WTC11 (cell line): ENCODE measurements at regions not wholly inside any gene's neighbourhood (a gene's known extent, or its start where the extent isn't known, plus 50 kb on each side); places are given as distances from the start of the nearest gene placed in this dataset.

ENCODE experiments used
- ATAC-seq: fragments of 200-7000 bp; cut with Tn5 transposase; 2 replicates; pipeline ENCODE4 v1.10.0; 2021; ENCODE audit warnings: mild to moderate bottlenecking, moderate library complexity
- CTCF ChIA-PET: fragments of 300-600 bp; sonication (Branson Sonifier 250); formaldehyde crosslinking; loops from one replicate; lab custom pipeline; 2021; ENCODE audit warnings: antibody characterized with exemption; lab: Charles Lee
- POLR2A ChIA-PET: fragments of 350-600 bp; sonication (Branson Sonifier 250); formaldehyde crosslinking; loops from one replicate; lab custom pipeline; 2021; ENCODE audit warnings: antibody characterized with exemption; lab: Charles Lee
- DNase-seq: peaks from one replicate; pipeline ENCODE4 v3.0.0; 2021; ENCODE audit warnings: low spot score
- H3K27ac Mint-ChIP-seq: 2 replicates; pipeline ENCODE4 v1.8.0; 2021; ENCODE audit warnings: mixed read lengths
- H3K27me3 Mint-ChIP-seq: 2 replicates; pipeline ENCODE4 v1.8.0; 2021; ENCODE audit warnings: low read depth, mild to moderate bottlenecking, moderate library complexity, mixed read lengths
- H3K36me3 Mint-ChIP-seq: 2 replicates; pipeline ENCODE4 v1.8.0; 2021; ENCODE audit warnings: mixed read lengths
- H3K4me1 Mint-ChIP-seq: 2 replicates; pipeline ENCODE4 v1.8.0; 2022; ENCODE audit warnings: mixed read lengths
- H3K4me3 Mint-ChIP-seq: 2 replicates; pipeline ENCODE4 v1.8.0; 2021; ENCODE audit warnings: mild to moderate bottlenecking, moderate library complexity, mixed read lengths
- H3K9me3 Mint-ChIP-seq: 2 replicates; pipeline ENCODE4 v1.8.0; 2021; ENCODE audit warnings: mixed read lengths
- ATF1 ChIP-seq: sonication (generic); formaldehyde crosslinking; IDR thresholded peaks from 2 replicates; pipeline ENCODE4 v1.8.1; 2023; ENCODE audit warnings: mild to moderate bottlenecking, moderate library complexity, missing genetic modification reagents
- CREM ChIP-seq: sonication (generic); formaldehyde crosslinking; IDR thresholded peaks from 2 replicates; pipeline ENCODE4 v1.8.1; 2022; ENCODE audit warnings: mild to moderate bottlenecking, missing genetic modification reagents, moderate library complexity
- HMGA2 ChIP-seq: fragments of 250-450 bp; sonication (Bioruptor Pico); IDR thresholded peaks from 2 replicates; pipeline ENCODE4 v1.4.0; 2021; ENCODE audit warnings: mild to moderate bottlenecking, moderate library complexity
- IRF2 ChIP-seq: sonication (generic); formaldehyde crosslinking; IDR thresholded peaks from 2 replicates; pipeline ENCODE4 v1.8.0; 2022; ENCODE audit warnings: low read depth, missing genetic modification reagents, borderline replicate concordance
- JAZF1 ChIP-seq: fragments of 250-450 bp; sonication (Bioruptor Pico); IDR thresholded peaks from 2 replicates; pipeline ENCODE4 v1.9.0; 2021; ENCODE audit warnings: moderate library complexity, mild to moderate bottlenecking, inconsistent platforms
- NFYB ChIP-seq: sonication (generic); formaldehyde crosslinking; conservative IDR thresholded peaks from 2 replicates; pipeline ENCODE4 v1.8.0; 2022; ENCODE audit warnings: low read depth, missing genetic modification reagents
- NR3C1 ChIP-seq: sonication (generic); formaldehyde crosslinking; conservative IDR thresholded peaks from 2 replicates; pipeline ENCODE4 v1.8.1; 2023; ENCODE audit warnings: low read depth, mild to moderate bottlenecking, missing genetic modification reagents
- RELA ChIP-seq: sonication (generic); formaldehyde crosslinking; IDR thresholded peaks from 2 replicates; pipeline ENCODE4 v1.8.1; 2022; ENCODE audit warnings: missing genetic modification reagents, mild to moderate bottlenecking, borderline replicate concordance
- RORB ChIP-seq: fragments of 250-450 bp; sonication (Bioruptor Pico); IDR thresholded peaks from 2 replicates; pipeline ENCODE4 v1.9.0; 2021; ENCODE audit warnings: mild to moderate bottlenecking
- SOX15 ChIP-seq: fragments of 250-450 bp; sonication (Bioruptor Pico); IDR thresholded peaks from 2 replicates; pipeline ENCODE4 v1.9.0; 2021; ENCODE audit warnings: mild to moderate bottlenecking
- TEAD1 ChIP-seq: sonication (generic); formaldehyde crosslinking; IDR thresholded peaks from 2 replicates; pipeline ENCODE4 v1.8.0; 2022; ENCODE audit warnings: mild to moderate bottlenecking, missing genetic modification reagents
- TEAD4 ChIP-seq: sonication (generic); formaldehyde crosslinking; IDR thresholded peaks from 2 replicates; pipeline ENCODE4 v1.8.0; 2022; ENCODE audit warnings: mild to moderate bottlenecking, missing genetic modification reagents
- TP53 ChIP-seq: sonication (generic); formaldehyde crosslinking; IDR thresholded peaks from 2 replicates; pipeline ENCODE4 v1.8.1; 2023; ENCODE audit warnings: mild to moderate bottlenecking, missing genetic modification reagents
- ZNF671 ChIP-seq: fragments of 250-450 bp; sonication (Bioruptor Pico); IDR thresholded peaks from 2 replicates; pipeline ENCODE4 v1.8.0; 2021; ENCODE audit warnings: mild to moderate bottlenecking
- TF ChIP-seq, protein P1 (sequence below): sonication (generic); formaldehyde crosslinking; IDR thresholded peaks from 2 replicates; pipeline ENCODE4 v1.8.0; 2022; ENCODE audit warnings: missing genetic modification reagents
- TF ChIP-seq, protein P2 (sequence below): sonication (generic); formaldehyde crosslinking; IDR thresholded peaks from 2 replicates; pipeline ENCODE4 v1.8.1; 2023; ENCODE audit warnings: mild to moderate bottlenecking, missing genetic modification reagents, moderate library complexity
- TF ChIP-seq, protein P3 (sequence below): sonication (generic); formaldehyde crosslinking; IDR thresholded peaks from 2 replicates; pipeline ENCODE4 v1.8.1; 2023; ENCODE audit warnings: mild to moderate bottlenecking, missing genetic modification reagents, borderline replicate concordance
- TF ChIP-seq, protein P4 (sequence below): fragments of 250-450 bp; sonication (Bioruptor Pico); IDR thresholded peaks from 2 replicates; pipeline ENCODE4 v1.9.0; 2021; ENCODE audit warnings: moderate library complexity, mild to moderate bottlenecking, inconsistent platforms, borderline replicate concordance
- TF ChIP-seq, protein P5 (sequence below): sonication (generic); formaldehyde crosslinking; IDR thresholded peaks from 2 replicates; pipeline ENCODE4 v1.8.1; 2023; ENCODE audit warnings: mild to moderate bottlenecking, moderate library complexity, missing genetic modification reagents

DNA sequence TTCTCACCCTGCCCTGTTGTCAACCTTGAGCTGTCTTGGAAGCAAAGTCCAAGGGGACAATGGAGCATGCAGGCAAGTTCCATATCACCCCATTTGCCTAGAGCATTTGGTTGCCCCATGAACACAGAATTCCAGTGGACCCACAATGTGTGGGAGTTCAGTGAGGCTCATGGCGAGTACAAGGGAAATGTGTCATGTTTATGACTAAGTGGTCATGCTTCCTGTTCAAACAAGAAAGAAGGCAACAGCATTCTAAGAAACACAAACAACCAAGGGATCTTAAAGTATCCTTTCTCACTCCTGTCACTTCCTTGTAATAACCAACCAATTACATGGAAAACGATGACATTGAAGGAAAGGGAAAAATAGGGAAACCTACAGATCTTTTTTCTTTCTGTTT is 513.0 kb downstream of the INHBA start (continued):
- TF ChIP-seq, protein P1, sequence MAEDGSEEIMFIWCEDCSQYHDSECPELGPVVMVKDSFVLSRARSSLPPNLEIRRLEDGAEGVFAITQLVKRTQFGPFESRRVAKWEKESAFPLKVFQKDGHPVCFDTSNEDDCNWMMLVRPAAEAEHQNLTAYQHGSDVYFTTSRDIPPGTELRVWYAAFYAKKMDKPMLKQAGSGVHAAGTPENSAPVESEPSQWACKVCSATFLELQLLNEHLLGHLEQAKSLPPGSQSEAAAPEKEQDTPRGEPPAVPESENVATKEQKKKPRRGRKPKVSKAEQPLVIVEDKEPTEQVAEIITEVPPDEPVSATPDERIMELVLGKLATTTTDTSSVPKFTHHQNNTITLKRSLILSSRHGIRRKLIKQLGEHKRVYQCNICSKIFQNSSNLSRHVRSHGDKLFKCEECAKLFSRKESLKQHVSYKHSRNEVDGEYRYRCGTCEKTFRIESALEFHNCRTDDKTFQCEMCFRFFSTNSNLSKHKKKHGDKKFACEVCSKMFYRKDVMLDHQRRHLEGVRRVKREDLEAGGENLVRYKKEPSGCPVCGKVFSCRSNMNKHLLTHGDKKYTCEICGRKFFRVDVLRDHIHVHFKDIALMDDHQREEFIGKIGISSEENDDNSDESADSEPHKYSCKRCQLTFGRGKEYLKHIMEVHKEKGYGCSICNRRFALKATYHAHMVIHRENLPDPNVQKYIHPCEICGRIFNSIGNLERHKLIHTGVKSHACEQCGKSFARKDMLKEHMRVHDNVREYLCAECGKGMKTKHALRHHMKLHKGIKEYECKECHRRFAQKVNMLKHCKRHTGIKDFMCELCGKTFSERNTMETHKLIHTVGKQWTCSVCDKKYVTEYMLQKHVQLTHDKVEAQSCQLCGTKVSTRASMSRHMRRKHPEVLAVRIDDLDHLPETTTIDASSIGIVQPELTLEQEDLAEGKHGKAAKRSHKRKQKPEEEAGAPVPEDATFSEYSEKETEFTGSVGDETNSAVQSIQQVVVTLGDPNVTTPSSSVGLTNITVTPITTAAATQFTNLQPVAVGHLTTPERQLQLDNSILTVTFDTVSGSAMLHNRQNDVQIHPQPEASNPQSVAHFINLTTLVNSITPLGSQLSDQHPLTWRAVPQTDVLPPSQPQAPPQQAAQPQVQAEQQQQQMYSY (CRISPR knock-in tag), result no peak

DNA sequence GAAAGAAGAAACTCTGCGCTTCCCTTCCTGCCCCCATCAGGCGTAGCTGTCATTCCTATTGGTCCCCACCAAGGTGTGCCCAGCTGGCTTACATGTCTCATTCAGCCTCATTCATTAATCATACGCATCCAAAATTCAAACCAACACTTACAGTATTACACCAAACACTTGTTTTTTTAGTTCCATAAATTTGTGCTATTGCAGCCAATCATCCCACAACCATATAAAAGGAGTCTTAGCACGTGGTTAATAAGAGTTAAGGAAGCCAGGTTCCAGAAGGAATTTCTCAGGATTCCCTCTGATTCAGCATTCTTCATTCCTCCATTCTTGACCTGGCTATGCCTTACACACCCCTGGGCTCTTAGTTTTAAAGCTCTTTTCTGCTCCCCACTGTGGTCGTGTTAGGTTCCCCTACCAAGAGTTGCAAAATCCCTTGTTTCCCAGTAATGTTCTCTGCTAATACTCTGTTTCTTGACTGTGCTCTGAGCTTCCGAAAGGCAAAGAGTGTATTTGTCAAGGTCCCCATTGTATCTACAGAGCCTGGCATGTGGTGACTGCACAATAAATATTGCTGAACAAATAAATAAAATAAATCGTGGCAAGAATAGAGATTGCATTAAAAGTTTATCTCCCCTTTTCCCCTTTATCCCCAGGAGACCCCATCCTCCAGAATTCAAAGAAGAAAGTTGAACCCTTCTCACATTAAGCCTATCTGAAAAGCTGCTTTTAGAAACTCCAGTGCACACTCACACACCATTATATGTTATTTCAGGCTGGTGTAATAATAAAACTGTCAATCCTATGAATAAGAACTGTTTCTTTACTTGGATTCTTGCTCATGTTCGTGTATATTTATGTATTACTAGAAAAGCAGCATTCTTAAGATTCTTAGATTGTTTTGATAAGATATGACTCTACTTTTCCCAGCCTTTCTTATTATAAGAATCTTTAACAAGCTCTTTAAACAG is 514.4 kb downstream of the INHBA start:
- Mint-ChIP-seq H3K4me3 (no peak overlapping the region), H3K9me3 (no peaks in the 10 kb centered on the region), H3K27ac (no peak overlapping the region), H3K4me1 (peaks cover 12% of the 10 kb centered on the region), H3K36me3 (no peaks in the 10 kb centered on the region), H3K27me3 (no peaks in the 10 kb centered on the region)
- TF ChIP-seq, protein P2, sequence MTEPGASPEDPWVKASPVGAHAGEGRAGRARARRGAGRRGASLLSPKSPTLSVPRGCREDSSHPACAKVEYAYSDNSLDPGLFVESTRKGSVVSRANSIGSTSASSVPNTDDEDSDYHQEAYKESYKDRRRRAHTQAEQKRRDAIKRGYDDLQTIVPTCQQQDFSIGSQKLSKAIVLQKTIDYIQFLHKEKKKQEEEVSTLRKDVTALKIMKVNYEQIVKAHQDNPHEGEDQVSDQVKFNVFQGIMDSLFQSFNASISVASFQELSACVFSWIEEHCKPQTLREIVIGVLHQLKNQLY, result no peak
- TF ChIP-seq TP53 (CRISPR knock-in tag) (no peak), NR3C1 (CRISPR knock-in tag) (no peak), RORB (CRISPR knock-in tag) (no peak), TEAD1 (CRISPR knock-in tag) (no peak), NFYB (CRISPR knock-in tag) (no peak), ZNF671 (no peak)
- DNase-seq, result no peak
- POLR2A ChIA-PET, result no interaction called here
- ATAC-seq, result peak; percentile 38; the same call in 1 of the 2 replicates
- CTCF ChIA-PET, result no interaction called here

DNA sequence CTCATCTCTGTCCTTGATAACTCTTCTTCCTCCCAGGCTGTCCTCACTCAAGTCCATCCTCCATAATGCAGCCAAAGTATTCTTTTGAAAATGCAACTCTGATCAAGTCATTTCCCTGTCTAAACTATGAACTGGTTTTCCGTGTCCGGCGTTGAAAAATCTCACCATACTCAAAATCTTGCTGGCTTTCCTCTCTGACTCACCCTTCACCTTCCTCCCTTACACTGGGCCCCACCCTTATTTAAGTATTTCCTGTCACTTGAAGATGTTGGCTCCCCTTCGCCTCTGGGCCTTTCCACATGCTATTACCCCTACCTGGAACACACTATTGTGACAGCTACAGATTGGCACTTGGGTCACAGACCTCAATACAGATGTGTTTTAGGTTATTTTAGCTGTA is 515.6 kb downstream of the INHBA start:
- no peak overlapping the region for H3K4me3 Mint-ChIP-seq
- no peak overlapping the region for H3K27ac Mint-ChIP-seq
- TF ChIP-seq, protein P3, sequence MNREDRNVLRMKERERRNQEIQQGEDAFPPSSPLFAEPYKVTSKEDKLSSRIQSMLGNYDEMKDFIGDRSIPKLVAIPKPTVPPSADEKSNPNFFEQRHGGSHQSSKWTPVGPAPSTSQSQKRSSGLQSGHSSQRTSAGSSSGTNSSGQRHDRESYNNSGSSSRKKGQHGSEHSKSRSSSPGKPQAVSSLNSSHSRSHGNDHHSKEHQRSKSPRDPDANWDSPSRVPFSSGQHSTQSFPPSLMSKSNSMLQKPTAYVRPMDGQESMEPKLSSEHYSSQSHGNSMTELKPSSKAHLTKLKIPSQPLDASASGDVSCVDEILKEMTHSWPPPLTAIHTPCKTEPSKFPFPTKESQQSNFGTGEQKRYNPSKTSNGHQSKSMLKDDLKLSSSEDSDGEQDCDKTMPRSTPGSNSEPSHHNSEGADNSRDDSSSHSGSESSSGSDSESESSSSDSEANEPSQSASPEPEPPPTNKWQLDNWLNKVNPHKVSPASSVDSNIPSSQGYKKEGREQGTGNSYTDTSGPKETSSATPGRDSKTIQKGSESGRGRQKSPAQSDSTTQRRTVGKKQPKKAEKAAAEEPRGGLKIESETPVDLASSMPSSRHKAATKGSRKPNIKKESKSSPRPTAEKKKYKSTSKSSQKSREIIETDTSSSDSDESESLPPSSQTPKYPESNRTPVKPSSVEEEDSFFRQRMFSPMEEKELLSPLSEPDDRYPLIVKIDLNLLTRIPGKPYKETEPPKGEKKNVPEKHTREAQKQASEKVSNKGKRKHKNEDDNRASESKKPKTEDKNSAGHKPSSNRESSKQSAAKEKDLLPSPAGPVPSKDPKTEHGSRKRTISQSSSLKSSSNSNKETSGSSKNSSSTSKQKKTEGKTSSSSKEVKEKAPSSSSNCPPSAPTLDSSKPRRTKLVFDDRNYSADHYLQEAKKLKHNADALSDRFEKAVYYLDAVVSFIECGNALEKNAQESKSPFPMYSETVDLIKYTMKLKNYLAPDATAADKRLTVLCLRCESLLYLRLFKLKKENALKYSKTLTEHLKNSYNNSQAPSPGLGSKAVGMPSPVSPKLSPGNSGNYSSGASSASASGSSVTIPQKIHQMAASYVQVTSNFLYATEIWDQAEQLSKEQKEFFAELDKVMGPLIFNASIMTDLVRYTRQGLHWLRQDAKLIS (CRISPR knock-in tag), result no peak
- TF ChIP-seq TEAD4 (CRISPR knock-in tag) (no peak), JAZF1 (CRISPR knock-in tag) (no peak), SOX15 (CRISPR knock-in tag) (no peak), TEAD1 (CRISPR knock-in tag) (no peak), ATF1 (CRISPR knock-in tag) (no peak), ZNF671 (no peak), CREM (no peak), RELA (CRISPR knock-in tag) (no peak), HMGA2 (CRISPR knock-in tag) (no peak), TP53 (CRISPR knock-in tag) (no peak), IRF2 (CRISPR knock-in tag) (no peak)
- TF ChIP-seq, protein P4, sequence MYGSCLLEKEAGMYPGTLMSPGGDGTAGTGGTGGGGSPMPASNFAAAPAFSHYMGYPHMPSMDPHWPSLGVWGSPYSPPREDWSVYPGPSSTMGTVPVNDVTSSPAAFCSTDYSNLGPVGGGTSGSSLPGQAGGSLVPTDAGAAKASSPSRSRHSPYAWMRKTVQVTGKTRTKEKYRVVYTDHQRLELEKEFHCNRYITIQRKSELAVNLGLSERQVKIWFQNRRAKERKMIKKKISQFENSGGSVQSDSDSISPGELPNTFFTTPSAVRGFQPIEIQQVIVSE (CRISPR knock-in tag), result no peak
- TF ChIP-seq, protein P5, sequence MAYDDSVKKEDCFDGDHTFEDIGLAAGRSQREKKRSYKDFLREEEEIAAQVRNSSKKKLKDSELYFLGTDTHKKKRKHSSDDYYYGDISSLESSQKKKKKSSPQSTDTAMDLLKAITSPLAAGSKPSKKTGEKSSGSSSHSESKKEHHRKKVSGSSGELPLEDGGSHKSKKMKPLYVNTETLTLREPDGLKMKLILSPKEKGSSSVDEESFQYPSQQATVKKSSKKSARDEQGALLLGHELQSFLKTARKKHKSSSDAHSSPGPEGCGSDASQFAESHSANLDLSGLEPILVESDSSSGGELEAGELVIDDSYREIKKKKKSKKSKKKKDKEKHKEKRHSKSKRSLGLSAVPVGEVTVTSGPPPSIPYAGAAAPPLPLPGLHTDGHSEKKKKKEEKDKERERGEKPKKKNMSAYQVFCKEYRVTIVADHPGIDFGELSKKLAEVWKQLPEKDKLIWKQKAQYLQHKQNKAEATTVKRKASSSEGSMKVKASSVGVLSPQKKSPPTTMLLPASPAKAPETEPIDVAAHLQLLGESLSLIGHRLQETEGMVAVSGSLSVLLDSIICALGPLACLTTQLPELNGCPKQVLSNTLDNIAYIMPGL (CRISPR knock-in tag), result no peak
- ATAC-seq, result no peak
- peaks cover 15% of the 10 kb centered on the region for H3K4me1 Mint-ChIP-seq
- H3K36me3 Mint-ChIP-seq, result no peaks in the 10 kb centered on the region
- CTCF ChIA-PET, result no interaction called here
- DNase-seq, result no peak
- H3K9me3 Mint-ChIP-seq, result no peaks in the 10 kb centered on the region
- POLR2A ChIA-PET, result no interaction called here
- H3K27me3 Mint-ChIP-seq, result no peaks in the 10 kb centered on the region
